ENCODE measurements at regions not wholly inside any gene's neighbourhood (a gene's known extent, or its start where the extent isn't known, plus 50 kb on each side); places are given as distances from the start of the nearest gene placed in this dataset.

- DNase-seq (ENCODE audit: low read depth in 4 of 4, low spot score in 3 of 4): no peak
Measured at GRCh38 chr4:144202081-144202480, 61.6 kb upstream of the GYPA start.

- no peak for DNase-seq (ENCODE audit: low read depth in 4 of 4, low spot score in 3 of 4)
Measured at GRCh38 chr4:144203155-144203554, 62.6 kb upstream of the GYPA start.

- no peak for DNase-seq (ENCODE audit: low read depth in 4 of 4, low spot score in 3 of 4)
Measured at GRCh38 chr4:144204431-144204830, 63.9 kb upstream of the GYPA start.

- DNase-seq (ENCODE audit: low read depth in 4 of 4, low spot score in 3 of 4): no peak
Measured at GRCh38 chr4:144206711-144207110, 66.2 kb upstream of the GYPA start.

- no peak for DNase-seq (ENCODE audit: low read depth in 4 of 4, low spot score in 3 of 4)
Measured at GRCh38 chr4:144208074-144208473, 67.6 kb upstream of the GYPA start.

GRCh38 chr4:144209491-144209890 is 69.0 kb upstream of the GYPA start:
- DNase-seq (ENCODE audit: low read depth in 4 of 4, low spot score in 3 of 4): no peak

GRCh38 chr4:144213371-144213770 is 72.9 kb upstream of the GYPA start:
- no peak for DNase-seq (ENCODE audit: low read depth in 4 of 4, low spot score in 3 of 4)

GRCh38 chr4:144223149-144223548 is 82.6 kb upstream of the GYPA start:
- DNase-seq (ENCODE audit: low read depth in 4 of 4, low spot score in 3 of 4): no peak

GRCh38 chr4:144223661-144224060 is 83.1 kb upstream of the GYPA start:
- no peak for DNase-seq (ENCODE audit: low read depth in 4 of 4, low spot score in 3 of 4)

GRCh38 chr4:144259285-144259684 is 118.8 kb upstream of the GYPA start:
- DNase-seq (ENCODE audit: low read depth in 4 of 4, low spot score in 3 of 4): no peak

GRCh38 chr4:144267084-144267483 is 126.6 kb upstream of the GYPA start:
- no peak for DNase-seq (ENCODE audit: low read depth in 4 of 4, low spot score in 3 of 4)

GRCh38 chr4:144280688-144281087 is 140.2 kb upstream of the GYPA start:
- DNase-seq (ENCODE audit: low read depth in 4 of 4, low spot score in 3 of 4): no peak

- DNase-seq (ENCODE audit: low read depth in 4 of 4, low spot score in 3 of 4): no peak
Measured at GRCh38 chr4:144283526-144283925, 143.0 kb upstream of the GYPA start.

GRCh38 chr4:144284026-144284425 is 143.5 kb upstream of the GYPA start:
- DNase-seq (ENCODE audit: low read depth in 4 of 4, low spot score in 3 of 4): no peak

- no peak for DNase-seq (ENCODE audit: low read depth in 4 of 4, low spot score in 3 of 4)
Measured at GRCh38 chr4:144288011-144288903, 147.7 kb upstream of the GYPA start.

- no peak for DNase-seq (ENCODE audit: low read depth in 4 of 4, low spot score in 3 of 4)
Measured at GRCh38 chr4:144289667-144290428, 149.3 kb upstream of the GYPA start.

- DNase-seq (ENCODE audit: low read depth in 4 of 4, low spot score in 3 of 4): no peak
Measured at GRCh38 chr4:144291164-144291563, 150.6 kb upstream of the GYPA start.

- DNase-seq (ENCODE audit: low read depth in 4 of 4, low spot score in 3 of 4): no peak
Measured at GRCh38 chr4:144294211-144294610, 153.7 kb upstream of the GYPA start.

GRCh38 chr4:144295286-144295995 is 154.9 kb upstream of the GYPA start:
- DNase-seq (ENCODE audit: low read depth in 4 of 4, low spot score in 3 of 4): no peak

GRCh38 chr4:144296941-144297340 is 156.4 kb upstream of the GYPA start:
- no peak for DNase-seq (ENCODE audit: low read depth in 4 of 4, low spot score in 3 of 4)

GRCh38 chr4:144298519-144298918 is 158.0 kb upstream of the GYPA start:
- no peak for DNase-seq (ENCODE audit: low read depth in 4 of 4, low spot score in 3 of 4)
